ENCODE measurements at regions not wholly inside any gene's neighbourhood (a gene's known extent, or its start where the extent isn't known, plus 50 kb on each side); places are given as distances from the start of the nearest gene placed in this dataset.

- TF ChIP-seq EP300 (IDR thresholded peaks at IDR 0.05) (no peak), CTCF (IDR thresholded peaks at IDR 0.05) (no peak), POLR2A (IDR thresholded peaks at IDR 0.05) (no peak)
These were observed 855.1 kb downstream of the SLITRK5 start for GRCh38 chr13:88526186-88526852.

All from gastroesophageal sphincter (tissue), 3 donors.